ENCODE measurements at regions not wholly inside any gene's neighbourhood (a gene's known extent, or its start where the extent isn't known, plus 50 kb on each side); places are given as distances from the start of the nearest gene placed in this dataset.

GRCh38 chr21:27590271-27590670 is 623.4 kb upstream of the ADAMTS5 start (continued):
- TF ChIP-seq, protein P1, sequence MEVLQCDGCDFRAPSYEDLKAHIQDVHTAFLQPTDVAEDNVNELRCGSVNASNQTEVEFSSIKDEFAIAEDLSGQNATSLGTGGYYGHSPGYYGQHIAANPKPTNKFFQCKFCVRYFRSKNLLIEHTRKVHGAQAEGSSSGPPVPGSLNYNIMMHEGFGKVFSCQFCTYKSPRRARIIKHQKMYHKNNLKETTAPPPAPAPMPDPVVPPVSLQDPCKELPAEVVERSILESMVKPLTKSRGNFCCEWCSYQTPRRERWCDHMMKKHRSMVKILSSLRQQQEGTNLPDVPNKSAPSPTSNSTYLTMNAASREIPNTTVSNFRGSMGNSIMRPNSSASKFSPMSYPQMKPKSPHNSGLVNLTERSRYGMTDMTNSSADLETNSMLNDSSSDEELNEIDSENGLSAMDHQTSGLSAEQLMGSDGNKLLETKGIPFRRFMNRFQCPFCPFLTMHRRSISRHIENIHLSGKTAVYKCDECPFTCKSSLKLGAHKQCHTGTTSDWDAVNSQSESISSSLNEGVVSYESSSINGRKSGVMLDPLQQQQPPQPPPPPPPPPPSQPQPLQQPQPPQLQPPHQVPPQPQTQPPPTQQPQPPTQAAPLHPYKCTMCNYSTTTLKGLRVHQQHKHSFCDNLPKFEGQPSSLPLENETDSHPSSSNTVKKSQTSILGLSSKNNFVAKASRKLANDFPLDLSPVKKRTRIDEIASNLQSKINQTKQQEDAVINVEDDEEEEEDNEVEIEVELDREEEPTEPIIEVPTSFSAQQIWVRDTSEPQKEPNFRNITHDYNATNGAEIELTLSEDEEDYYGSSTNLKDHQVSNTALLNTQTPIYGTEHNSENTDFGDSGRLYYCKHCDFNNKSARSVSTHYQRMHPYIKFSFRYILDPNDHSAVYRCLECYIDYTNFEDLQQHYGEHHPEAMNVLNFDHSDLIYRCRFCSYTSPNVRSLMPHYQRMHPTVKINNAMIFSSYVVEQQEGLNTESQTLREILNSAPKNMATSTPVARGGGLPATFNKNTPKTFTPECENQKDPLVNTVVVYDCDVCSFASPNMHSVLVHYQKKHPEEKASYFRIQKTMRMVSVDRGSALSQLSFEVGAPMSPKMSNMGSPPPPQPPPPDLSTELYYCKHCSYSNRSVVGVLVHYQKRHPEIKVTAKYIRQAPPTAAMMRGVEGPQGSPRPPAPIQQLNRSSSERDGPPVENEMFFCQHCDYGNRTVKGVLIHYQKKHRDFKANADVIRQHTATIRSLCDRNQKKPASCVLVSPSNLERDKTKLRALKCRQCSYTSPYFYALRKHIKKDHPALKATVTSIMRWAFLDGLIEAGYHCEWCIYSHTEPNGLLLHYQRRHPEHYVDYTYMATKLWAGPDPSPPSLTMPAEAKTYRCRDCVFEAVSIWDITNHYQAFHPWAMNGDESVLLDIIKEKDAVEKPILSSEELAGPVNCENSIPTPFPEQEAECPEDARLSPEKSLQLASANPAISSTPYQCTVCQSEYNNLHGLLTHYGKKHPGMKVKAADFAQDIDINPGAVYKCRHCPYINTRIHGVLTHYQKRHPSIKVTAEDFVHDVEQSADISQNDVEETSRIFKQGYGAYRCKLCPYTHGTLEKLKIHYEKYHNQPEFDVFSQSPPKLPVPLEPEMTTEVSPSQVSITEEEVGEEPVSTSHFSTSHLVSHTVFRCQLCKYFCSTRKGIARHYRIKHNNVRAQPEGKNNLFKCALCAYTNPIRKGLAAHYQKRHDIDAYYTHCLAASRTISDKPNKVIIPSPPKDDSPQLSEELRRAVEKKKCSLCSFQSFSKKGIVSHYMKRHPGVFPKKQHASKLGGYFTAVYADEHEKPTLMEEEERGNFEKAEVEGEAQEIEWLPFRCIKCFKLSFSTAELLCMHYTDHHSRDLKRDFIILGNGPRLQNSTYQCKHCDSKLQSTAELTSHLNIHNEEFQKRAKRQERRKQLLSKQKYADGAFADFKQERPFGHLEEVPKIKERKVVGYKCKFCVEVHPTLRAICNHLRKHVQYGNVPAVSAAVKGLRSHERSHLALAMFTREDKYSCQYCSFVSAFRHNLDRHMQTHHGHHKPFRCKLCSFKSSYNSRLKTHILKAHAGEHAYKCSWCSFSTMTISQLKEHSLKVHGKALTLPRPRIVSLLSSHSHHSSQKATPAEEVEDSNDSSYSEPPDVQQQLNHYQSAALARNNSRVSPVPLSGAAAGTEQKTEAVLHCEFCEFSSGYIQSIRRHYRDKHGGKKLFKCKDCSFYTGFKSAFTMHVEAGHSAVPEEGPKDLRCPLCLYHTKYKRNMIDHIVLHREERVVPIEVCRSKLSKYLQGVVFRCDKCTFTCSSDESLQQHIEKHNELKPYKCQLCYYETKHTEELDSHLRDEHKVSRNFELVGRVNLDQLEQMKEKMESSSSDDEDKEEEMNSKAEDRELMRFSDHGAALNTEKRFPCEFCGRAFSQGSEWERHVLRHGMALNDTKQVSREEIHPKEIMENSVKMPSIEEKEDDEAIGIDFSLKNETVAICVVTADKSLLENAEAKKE (CRISPR knock-in tag; IDR thresholded peaks at IDR 0.05), result no peak
- no peak for TF ChIP-seq EZH2phosphoT487 (IDR thresholded peaks at IDR 0.05; ENCODE audit: unreplicated experiment)
- TF ChIP-seq REST (IDR thresholded peaks at IDR 0.05; ENCODE audit: unreplicated experiment), result no peak
- no peak for TF ChIP-seq JUNB (IDR thresholded peaks at IDR 0.05; ENCODE audit: unreplicated experiment)
- TF ChIP-seq ETS1 (IDR thresholded peaks at IDR 0.05), result no peak

All from GM23338 (cell line).